NCI-H524 (cell line): ENCODE measurements at regions not wholly inside any gene's neighbourhood (a gene's known extent, or its start where the extent isn't known, plus 50 kb on each side); places are given as distances from the start of the nearest gene placed in this dataset.

Source experiments
- DNase-seq, 2 experiments: peaks; one replicate each; lab custom pipeline; 2025; lab: John Stamatoyannopoulos, UW

DNA sequence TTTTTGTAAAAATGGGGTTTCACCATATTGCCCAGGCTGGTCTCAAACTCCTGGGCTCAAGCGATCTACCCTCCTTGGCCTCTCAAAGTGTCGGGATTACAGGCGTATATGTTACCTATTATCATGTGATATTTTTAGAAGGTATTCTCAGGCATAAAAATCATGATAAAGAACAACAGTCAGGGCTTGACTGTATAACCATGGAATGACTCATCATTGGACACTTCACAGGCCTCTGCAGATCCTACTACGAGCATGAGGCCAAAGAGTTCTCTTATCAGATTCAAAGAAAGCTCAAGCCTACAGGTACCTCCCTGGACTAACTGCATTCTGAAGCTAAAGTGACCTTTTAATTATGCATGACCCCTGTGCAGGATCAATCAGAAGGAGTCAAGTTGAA is 91.7 kb upstream of the PRICKLE2 start:
- no peak for DNase-seq

GRCh38 chr3:64311424-64312061 is 86.3 kb upstream of the PRICKLE2 start:
- DNase-seq: no peak

DNA sequence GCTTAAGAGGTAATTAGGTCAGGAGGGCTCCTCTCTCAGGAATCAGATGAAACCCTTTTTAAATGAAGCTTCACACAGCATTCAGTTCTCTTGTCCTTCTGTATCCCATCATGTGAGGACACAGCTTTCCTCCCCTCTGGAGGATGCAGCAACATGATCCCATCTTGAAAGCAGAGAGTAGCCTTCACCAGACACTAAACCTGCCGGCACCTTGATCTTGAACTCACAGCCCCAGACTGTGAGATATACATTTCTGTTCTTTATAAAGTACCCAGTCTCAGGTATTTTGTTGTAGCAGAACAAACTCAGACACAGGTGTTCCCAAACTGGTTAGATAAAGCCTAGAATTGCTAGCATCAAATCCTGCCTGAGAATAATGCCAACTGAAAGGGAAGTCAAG is 83.7 kb upstream of the PRICKLE2 start:
- no peak for DNase-seq

DNA sequence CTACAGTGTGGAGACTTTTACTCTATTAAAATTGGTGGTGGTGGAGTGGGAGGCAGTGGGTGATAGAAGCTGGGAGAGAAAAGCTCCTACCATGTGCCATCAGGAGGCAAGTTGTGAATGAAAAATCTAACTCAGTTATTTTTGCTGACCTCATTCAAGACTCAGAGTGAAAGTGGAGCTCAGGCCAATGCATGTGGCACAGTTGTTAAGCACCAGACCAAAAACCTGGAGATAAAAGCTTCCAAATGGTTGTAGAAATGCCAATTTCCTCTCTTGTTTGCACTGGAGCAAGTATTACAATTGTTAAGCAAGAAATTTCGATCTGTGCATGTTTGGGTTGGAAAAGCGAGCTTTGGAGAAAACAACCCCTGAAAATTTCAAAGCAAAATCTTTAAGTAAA is 81.5 kb upstream of the PRICKLE2 start:
- no peak for DNase-seq

DNA sequence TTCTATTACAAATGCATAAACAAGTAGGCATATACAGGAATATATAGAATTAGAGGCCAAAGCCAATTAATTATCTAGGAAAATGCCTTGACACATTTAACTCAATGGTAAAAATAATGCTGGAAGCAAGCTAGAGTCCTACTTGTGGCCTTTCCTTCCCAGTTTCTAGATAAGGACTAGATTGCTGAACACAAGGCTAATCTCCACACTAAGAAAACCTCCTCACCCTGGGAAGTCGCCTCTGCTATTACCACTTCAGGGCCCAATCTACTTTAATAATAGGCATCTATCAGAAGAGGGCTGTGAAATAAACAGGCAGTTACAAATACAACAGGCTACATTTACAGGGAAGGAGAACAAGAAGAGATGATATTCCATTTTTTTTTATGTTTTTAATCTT is 80.5 kb upstream of the PRICKLE2 start:
- DNase-seq: no peak

- no peak for DNase-seq
Observed at GRCh38 chr3:64304828-64305410, 79.7 kb upstream of the PRICKLE2 start.

DNA sequence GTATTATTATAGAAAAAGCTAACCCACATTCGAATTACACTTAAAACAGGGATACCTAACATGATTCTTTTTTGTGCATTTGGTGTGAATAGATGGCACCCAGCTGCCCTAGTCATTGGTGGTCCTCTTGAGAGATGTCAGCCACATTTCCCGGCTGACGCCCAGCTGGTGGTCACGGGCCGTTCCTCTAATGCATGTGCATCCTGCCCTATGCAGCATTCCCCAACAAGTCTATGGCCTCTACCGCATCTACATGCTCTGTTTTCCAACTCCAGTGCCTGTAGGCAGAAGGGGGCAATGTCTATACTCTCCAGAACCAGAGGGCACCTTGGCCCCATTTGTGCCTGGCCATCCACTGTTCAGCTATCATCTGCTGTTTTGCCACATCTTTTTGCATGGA is 78.6 kb upstream of the PRICKLE2 start:
- no peak for DNase-seq

DNA sequence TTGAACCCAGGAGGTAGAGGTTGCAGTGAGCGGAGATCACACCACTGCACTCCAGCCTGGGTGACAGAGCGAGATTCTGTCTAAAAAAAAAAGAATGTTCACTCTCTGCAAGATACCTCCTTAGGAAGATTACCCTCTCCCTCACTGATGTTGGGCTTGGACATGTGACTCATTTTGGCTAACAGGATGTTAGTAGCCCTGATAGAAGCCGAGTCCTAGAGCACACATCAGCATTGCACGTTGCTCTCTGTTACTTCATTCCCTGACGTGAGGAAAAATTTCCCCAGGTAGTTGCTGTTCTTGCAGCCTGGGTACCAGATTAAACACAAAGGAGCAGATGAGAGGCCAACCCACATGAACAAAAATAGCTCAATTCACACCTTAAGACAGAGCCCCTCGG is 78.1 kb upstream of the PRICKLE2 start:
- no peak for DNase-seq

DNA sequence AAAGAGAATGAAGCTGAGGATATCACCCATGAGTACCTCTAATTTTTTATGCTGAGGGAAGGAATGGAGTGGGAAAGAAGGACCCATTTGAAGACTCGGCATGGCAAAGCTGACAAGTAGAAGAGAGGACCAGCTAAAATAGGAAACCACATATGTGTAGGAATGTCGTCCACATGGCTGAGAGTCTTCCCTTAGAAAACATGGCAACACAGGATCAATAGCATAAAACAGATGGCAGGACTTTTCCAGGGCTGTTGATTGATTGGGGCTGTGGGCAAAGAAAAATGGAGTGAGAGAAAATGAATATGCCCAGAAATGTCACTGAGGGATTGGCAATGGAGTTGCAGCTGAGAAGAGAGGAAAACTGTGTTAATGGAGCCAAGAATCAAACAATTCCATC is 76.2 kb upstream of the PRICKLE2 start:
- no peak for DNase-seq

GRCh38 chr3:64300790-64301423 is 75.6 kb upstream of the PRICKLE2 start:
- DNase-seq: no peak

DNA sequence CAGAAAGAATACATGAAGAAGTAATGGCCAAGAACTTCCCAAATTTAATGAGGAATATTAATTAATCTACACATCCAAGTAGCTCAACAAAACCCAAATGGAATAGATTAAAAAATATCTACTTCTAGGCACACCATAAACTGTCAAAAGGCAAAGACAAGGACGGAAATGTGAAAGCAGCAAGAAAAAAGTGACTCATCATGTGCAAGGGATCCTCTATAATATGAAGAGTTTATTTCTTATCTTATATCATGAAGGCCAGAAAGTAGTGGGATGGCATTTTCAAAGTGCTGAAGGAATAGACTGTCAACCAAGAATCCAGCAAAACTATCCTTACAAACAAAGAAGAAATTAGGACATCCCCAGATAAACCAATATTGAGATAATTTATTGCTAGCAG is 73.9 kb upstream of the PRICKLE2 start:
- no peak for DNase-seq

- DNase-seq: no peak
Observed at GRCh38 chr3:64297563-64297962, 72.3 kb upstream of the PRICKLE2 start.

DNA sequence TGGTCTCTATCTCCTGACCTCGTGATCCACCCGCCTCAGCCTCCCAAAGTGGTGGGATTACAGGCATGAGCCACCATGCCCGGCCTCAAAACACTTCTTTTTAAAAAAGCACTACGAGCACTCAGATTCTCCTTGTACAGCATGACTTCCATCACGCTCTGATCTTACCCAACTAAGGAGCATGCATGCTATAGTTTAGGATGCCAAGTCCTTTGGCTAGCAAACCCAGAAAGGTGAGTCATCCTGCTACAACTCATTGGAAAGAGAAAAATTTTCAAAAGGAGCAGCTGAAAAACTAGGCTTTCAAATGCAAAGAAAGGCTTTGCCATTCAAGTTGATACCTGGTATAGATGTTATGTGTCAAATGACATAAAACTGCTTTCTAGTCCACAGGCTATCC is 70.3 kb upstream of the PRICKLE2 start:
- no peak for DNase-seq

DNA sequence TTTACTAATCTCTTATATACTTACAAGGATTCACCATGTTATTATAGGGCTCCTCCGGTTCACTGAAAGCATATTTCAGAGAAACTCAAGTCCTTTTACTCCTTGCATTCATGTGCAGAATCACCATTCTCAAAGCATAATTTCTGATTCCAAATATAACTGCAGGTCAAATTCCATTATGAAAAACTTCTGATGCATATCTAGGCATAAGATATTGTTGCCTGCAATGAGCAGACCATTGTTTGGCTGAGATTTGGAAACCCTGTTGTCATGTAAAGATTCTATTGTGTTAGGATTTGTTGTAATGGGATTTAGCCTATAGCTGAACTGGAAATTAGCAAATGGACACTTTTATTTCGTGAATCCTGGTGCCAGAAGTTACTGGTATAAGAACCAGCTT is 69.5 kb upstream of the PRICKLE2 start:
- DNase-seq: no peak

- DNase-seq: no peak
Observed at GRCh38 chr3:64293121-64293520, 67.9 kb upstream of the PRICKLE2 start.

DNA sequence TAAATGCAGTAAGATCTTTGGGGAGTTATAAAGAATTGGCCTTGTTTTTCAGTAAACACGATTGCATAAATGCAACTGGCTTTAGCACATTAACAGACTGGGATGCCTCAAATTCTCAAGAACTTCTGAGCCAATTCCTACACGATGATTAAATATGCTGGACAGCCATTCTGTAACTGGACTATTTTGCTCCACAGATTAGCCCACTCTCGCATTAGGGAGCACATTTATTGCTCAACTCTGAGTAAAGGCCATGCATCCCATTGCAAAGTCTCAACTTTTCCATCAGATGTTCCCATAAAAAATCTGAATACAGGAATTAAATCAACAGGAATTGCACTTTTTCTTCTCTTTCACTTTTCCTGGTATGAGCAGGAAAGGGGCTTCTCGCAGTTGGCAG is 66.7 kb upstream of the PRICKLE2 start:
- DNase-seq: no peak

- DNase-seq: no peak
Observed at GRCh38 chr3:64291345-64291744, 66.1 kb upstream of the PRICKLE2 start.

GRCh38 chr3:64290864-64291263 is 65.6 kb upstream of the PRICKLE2 start:
- DNase-seq: no peak

DNA sequence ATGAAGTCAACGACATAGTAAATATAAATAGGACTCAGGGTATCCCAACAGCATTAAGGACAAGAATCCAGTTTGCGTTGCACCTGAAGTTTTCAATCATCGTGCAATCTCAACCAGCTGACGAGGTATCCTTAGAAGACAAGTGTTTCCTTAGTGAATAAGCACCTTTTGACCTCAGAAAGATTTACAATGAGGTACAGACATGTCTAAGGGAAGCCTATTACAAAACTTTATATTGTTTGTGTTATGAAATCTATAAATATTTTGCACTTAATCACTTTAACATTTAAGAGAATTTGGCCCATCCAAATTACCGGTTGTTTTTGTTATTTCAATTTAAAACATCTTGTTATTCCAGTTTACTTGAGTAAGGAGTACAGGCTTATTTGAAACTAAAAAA is 64.9 kb upstream of the PRICKLE2 start:
- no peak for DNase-seq

- no peak for DNase-seq
Observed at GRCh38 chr3:64289622-64290021, 64.4 kb upstream of the PRICKLE2 start.

- DNase-seq: no peak
Observed at GRCh38 chr3:64278625-64279024, 53.4 kb upstream of the PRICKLE2 start.

- DNase-seq: no peak
Observed at GRCh38 chr3:64276131-64276530, 50.9 kb upstream of the PRICKLE2 start.
